ENCODE measurements at regions not wholly inside any gene's neighbourhood (a gene's known extent, or its start where the extent isn't known, plus 50 kb on each side); places are given as distances from the start of the nearest gene placed in this dataset.

GRCh38 chr14:96747006-96747405 is 50.2 kb upstream of the VRK1 start:
- CTCF ChIA-PET (ENCODE audit: partially characterized antibody) = interaction anchor here (0.9 to 1.7 kb wide), 2 partner anchors 10 to 162 kb away, joined by 3 read pairs; no protein-coding TSS in a partner anchor
- FAIRE-seq = no peak

More at GRCh38 chr14:96747006-96747405, 50.2 kb upstream of the VRK1 start:
- Histone ChIP-seq H3K27me3 (replicated peaks in 1 of 4; ENCODE audit: control insufficient read depth in 3 of 4, extremely low read depth in 1 of 4, insufficient read depth in 3 of 4, low read length in 3 of 4) (no peaks in the 10 kb centered on the region), H4K91ac (replicated peaks; ENCODE audit: insufficient read length, low read length) (no peak overlapping the region), H3K9me3 (ENCODE audit: insufficient read depth in 2 of 2, low read depth in 1 of 2, low read length in 1 of 2) (no peaks in the 10 kb centered on the region), H3K4me3 (ENCODE audit: extremely low read depth in 1 of 4, insufficient read depth in 2 of 4, low read depth in 3 of 4, low read length in 4 of 4) (no peak overlapping the region), H2BK120ac (replicated peaks; ENCODE audit: low read depth, low read length) (no peak overlapping the region), H3K14ac (ENCODE audit: insufficient read length) (no peak overlapping the region), H2BK12ac (ENCODE audit: low read depth, low read length) (no peak overlapping the region), H3K4me1 (replicated peaks in 1 of 4; ENCODE audit: control insufficient read depth in 3 of 4, insufficient read depth in 4 of 4, low read length in 3 of 4) (no peaks in the 10 kb centered on the region), H3K4ac (replicated peaks; ENCODE audit: insufficient read length, low read depth, low read length) (no peak overlapping the region), H4K5ac (ENCODE audit: insufficient read length, low read depth, low read length) (no peak overlapping the region), H3K9ac (replicated peaks in 1 of 4; ENCODE audit: extremely low read depth in 1 of 4, low read depth in 3 of 4, low read length in 3 of 4) (no peak overlapping the region), H3K56ac (replicated peaks; ENCODE audit: insufficient read length, low read depth, low read length) (no peak overlapping the region), H3K23me2 (ENCODE audit: low read depth, low read length) (0 out of 2 replicates have a peak, but pooled peaks cover under 1% of the 10 kb centered on the region), H2BK20ac (ENCODE audit: low read length) (no peak overlapping the region), H3K36me3 (ENCODE audit: control insufficient read depth in 2 of 4, insufficient read depth in 4 of 4, low read length in 3 of 4) (no peaks in the 10 kb centered on the region), H3K18ac (ENCODE audit: extremely low read depth, low read length) (no peak overlapping the region), H3K79me1 (ENCODE audit: low read depth, low read length) (no peaks in the 10 kb centered on the region), H2AK5ac (ENCODE audit: low read depth, low read length) (no peak overlapping the region), H4K8ac (ENCODE audit: extremely low read depth, insufficient read depth, low read length) (no peak overlapping the region), H4K20me1 (replicated peaks in 1 of 2; ENCODE audit: control insufficient read depth in 1 of 2, insufficient read depth in 2 of 2, low read length in 2 of 2) (peaks cover 0 to 2% of the 10 kb centered on the region in 2 experiments), H2AFZ (ENCODE audit: low read length) (no peak overlapping the region), H2BK15ac (ENCODE audit: low read length) (no peak overlapping the region), H2BK5ac (ENCODE audit: low read depth, low read length) (no peak overlapping the region), H3K27ac (ENCODE audit: low read depth, low read length) (no peak overlapping the region), H3K23ac (ENCODE audit: insufficient read length) (no peak overlapping the region), H3K4me2 (ENCODE audit: insufficient read depth in 1 of 2, low read depth in 2 of 2, low read length in 2 of 2) (no peak overlapping the region), H3K79me2 (ENCODE audit: control insufficient read depth in 1 of 2, insufficient read depth in 2 of 2, low read length in 2 of 2) (no peaks in the 10 kb centered on the region)
- POLR2A ChIA-PET (ENCODE audit: partially characterized antibody) = no interaction called here
- DNase-seq (ENCODE audit: low read depth in 1 of 2, low spot score in 2 of 2) = no peak
- TF ChIP-seq PHF8 (conservative IDR thresholded peaks at IDR 0.05; ENCODE audit: low read depth, low read length) (no peak), CBX5 (IDR thresholded peaks at IDR 0.05; ENCODE audit: low read depth, low read length) (no peak), SIX5 (IDR thresholded peaks at IDR 0.05; ENCODE audit: low read depth, low read length) (no peak), SIRT6 (IDR thresholded peaks at IDR 0.05; ENCODE audit: low read length) (no peak), SP4 (IDR thresholded peaks at IDR 0.05; ENCODE audit: low read length) (no peak), HDAC6 (IDR thresholded peaks at IDR 0.05; ENCODE audit: low read depth, low read length) (no peak), KDM5A (IDR thresholded peaks at IDR 0.05; ENCODE audit: low read length) (no peak), EGR1 (IDR thresholded peaks at IDR 0.05; ENCODE audit: borderline replicate concordance, low read depth, low read length) (no peak), ATF2 (IDR thresholded peaks at IDR 0.05; ENCODE audit: low read length) (no peak), RXRA (IDR thresholded peaks at IDR 0.05; ENCODE audit: insufficient read depth, low read depth, low read length) (no peak)
- WGBS, 2 experiments (ENCODE audit: extremely low coverage in 1 of 2, insufficient coverage in 1 of 2, insufficient read length in 1 of 2, insufficient replicate concordance in 2 of 2, low coverage in 1 of 2, low lambda C conversion rate in 2 of 2, missing lambda C conversion rate in 1 of 2) = 85% methylated on average over 12 of the region's 13 CpGs; no CpG with 5 or more reads in 1 of the 2 experiments
